ENCODE measurements at regions not wholly inside any gene's neighbourhood (a gene's known extent, or its start where the extent isn't known, plus 50 kb on each side); places are given as distances from the start of the nearest gene placed in this dataset.

DNA sequence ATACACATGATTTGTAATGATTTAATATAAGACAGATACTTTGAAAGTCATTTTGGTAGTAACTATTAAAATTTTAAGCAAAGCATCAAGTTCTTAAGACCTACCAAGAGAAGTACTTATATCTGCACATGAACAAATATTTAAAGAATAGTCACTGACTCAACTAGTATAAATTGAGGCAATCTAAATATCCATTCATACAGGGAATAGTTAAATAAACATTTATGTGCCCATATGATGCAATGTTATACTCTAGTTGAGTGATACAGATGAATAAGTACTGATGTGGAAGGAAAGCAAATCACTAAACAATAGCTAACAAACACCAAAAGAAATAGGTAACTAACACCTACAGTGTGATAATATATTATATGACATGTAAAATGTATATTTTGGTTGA, 527.7 kb downstream of the EPHA3 start:
- intact Hi-C loops (cut with micrococcal nuclease): no loop called here
- CTCF ChIA-PET: no interaction called here
- H2AFZ ChIP-seq (ENCODE audit: insufficient read depth, low read depth, low read length, poor library complexity, severe bottlenecking): no peak overlapping the region

DNA sequence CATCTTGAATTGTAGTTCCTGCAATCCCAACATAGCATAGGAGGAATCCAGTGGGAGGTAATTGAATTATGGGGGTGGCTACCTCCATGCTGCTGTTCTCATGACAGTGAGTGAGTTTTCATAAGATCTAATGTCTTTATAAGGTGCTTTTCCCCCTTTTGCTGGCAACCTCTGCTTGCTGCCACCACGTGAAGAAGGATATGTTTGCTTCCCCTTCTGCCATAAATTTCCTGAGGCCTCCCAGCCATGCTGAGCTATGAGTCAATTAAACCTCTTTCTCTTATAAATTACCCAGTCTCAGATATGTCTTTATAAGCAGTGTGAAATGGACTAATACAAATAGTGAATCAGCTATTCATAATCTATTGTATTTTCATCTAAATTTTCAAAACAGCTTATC, 537.3 kb downstream of the EPHA3 start:
- peaks cover 9% of the 10 kb centered on the region for H3K9me3 Mint-ChIP-seq (ENCODE audit: insufficient read depth)
- WGBS (ENCODE audit: insufficient coverage): no CpG with 5 or more reads among the region's 1 CpG
- TF ChIP-seq, protein P1, sequence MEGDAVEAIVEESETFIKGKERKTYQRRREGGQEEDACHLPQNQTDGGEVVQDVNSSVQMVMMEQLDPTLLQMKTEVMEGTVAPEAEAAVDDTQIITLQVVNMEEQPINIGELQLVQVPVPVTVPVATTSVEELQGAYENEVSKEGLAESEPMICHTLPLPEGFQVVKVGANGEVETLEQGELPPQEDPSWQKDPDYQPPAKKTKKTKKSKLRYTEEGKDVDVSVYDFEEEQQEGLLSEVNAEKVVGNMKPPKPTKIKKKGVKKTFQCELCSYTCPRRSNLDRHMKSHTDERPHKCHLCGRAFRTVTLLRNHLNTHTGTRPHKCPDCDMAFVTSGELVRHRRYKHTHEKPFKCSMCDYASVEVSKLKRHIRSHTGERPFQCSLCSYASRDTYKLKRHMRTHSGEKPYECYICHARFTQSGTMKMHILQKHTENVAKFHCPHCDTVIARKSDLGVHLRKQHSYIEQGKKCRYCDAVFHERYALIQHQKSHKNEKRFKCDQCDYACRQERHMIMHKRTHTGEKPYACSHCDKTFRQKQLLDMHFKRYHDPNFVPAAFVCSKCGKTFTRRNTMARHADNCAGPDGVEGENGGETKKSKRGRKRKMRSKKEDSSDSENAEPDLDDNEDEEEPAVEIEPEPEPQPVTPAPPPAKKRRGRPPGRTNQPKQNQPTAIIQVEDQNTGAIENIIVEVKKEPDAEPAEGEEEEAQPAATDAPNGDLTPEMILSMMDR (IDR thresholded peaks at IDR 0.05): no peak
- TF ChIP-seq EZH2 (IDR thresholded peaks at IDR 0.05; ENCODE audit: borderline replicate concordance, insufficient read depth, low read depth, low read length, poor library complexity, severe bottlenecking): no peak
- no peak overlapping the region for H3K4me3 Mint-ChIP-seq
- ATAC-seq (ENCODE audit: low read depth) (no peak), DNase-seq (no peak)
- no peak overlapping the region for H3K27ac Mint-ChIP-seq
- H3K4me1 Mint-ChIP-seq: no peaks in the 10 kb centered on the region
- no peak overlapping the region for H3K27ac ChIP-seq (ENCODE audit: low read length in 2 of 2)
- ChIA-PET CTCF (no interaction called here), POLR2A (no interaction called here)
- H3K4me1 ChIP-seq (ENCODE audit: control insufficient read depth in 2 of 2, insufficient read depth in 2 of 2, low read length in 2 of 2): no peaks in the 10 kb centered on the region
- peaks cover 0 to 3% (median 0%) of the 10 kb centered on the region in 3 donors for H3K9me3 ChIP-seq (ENCODE audit: control extremely low read depth in 1 of 3, control insufficient read depth in 2 of 3, insufficient read depth in 1 of 3, low read length in 2 of 3)
- H3K4me3 ChIP-seq (ENCODE audit: control extremely low read depth in 1 of 5, extremely low read depth in 1 of 5, insufficient read depth in 1 of 5, low read depth in 2 of 5, low read length in 4 of 5): no peak overlapping the region
- H2AFZ ChIP-seq (ENCODE audit: insufficient read depth, low read depth, low read length, poor library complexity, severe bottlenecking): no peak overlapping the region
- H4K20me1 ChIP-seq (ENCODE audit: control insufficient read depth, insufficient read depth, low read length, poor library complexity, severe bottlenecking): no peaks in the 10 kb centered on the region
- H3K4me2 ChIP-seq (replicated peaks; ENCODE audit: low read depth, low read length, poor library complexity, severe bottlenecking): no peak overlapping the region
- H3K27me3 ChIP-seq (replicated peaks in 1 of 4; ENCODE audit: control extremely low read depth in 1 of 4, control insufficient read depth in 3 of 4, insufficient read depth in 4 of 4, low read length in 3 of 4): no peaks in the 10 kb centered on the region
- H3K9ac ChIP-seq (ENCODE audit: low read length): no peak overlapping the region
- intact Hi-C loops (cut with micrococcal nuclease): no loop called here
- no peaks in the 10 kb centered on the region for H3K27me3 Mint-ChIP-seq
- no peaks in the 10 kb centered on the region for H3K36me3 ChIP-seq (replicated peaks in 1 of 2; ENCODE audit: control extremely low read depth in 1 of 2, control insufficient read depth in 1 of 2, extremely low read depth in 1 of 2, insufficient read depth in 2 of 2, low read length in 1 of 2)
- H3K79me2 ChIP-seq (ENCODE audit: control insufficient read depth, insufficient read depth, low read length): no peaks in the 10 kb centered on the region

More for the DNA sequence above, 527.7 kb downstream of the EPHA3 start:
- Mint-ChIP-seq H3K4me3 (no peak overlapping the region), H3K27ac (no peak overlapping the region), H3K9me3 (ENCODE audit: insufficient read depth) (no peaks in the 10 kb centered on the region), H3K4me1 (no peaks in the 10 kb centered on the region), H3K27me3 (no peaks in the 10 kb centered on the region)
- H3K4me2 ChIP-seq (replicated peaks; ENCODE audit: low read depth, low read length, poor library complexity, severe bottlenecking): no peak overlapping the region
- H3K36me3 ChIP-seq (replicated peaks in 1 of 2; ENCODE audit: control extremely low read depth in 1 of 2, control insufficient read depth in 1 of 2, extremely low read depth in 1 of 2, insufficient read depth in 2 of 2, low read length in 1 of 2): no peaks in the 10 kb centered on the region
- H3K4me1 ChIP-seq (ENCODE audit: control insufficient read depth in 2 of 2, insufficient read depth in 2 of 2, low read length in 2 of 2): no peaks in the 10 kb centered on the region
- no peak overlapping the region for H3K9ac ChIP-seq (ENCODE audit: low read length)
- no peak for DNase-seq
- no peak for ATAC-seq (ENCODE audit: low read depth)
- POLR2A ChIA-PET: no interaction called here
- no peaks in the 10 kb centered on the region for H4K20me1 ChIP-seq (ENCODE audit: control insufficient read depth, insufficient read depth, low read length, poor library complexity, severe bottlenecking)
- peaks cover 0 to 3% (median 0%) of the 10 kb centered on the region in 3 donors for H3K9me3 ChIP-seq (ENCODE audit: control extremely low read depth in 1 of 3, control insufficient read depth in 2 of 3, insufficient read depth in 1 of 3, low read length in 2 of 3)
- no peaks in the 10 kb centered on the region for H3K79me2 ChIP-seq (ENCODE audit: control insufficient read depth, insufficient read depth, low read length)
- H3K27me3 ChIP-seq (replicated peaks in 1 of 4; ENCODE audit: control extremely low read depth in 1 of 4, control insufficient read depth in 3 of 4, insufficient read depth in 4 of 4, low read length in 3 of 4): no peaks in the 10 kb centered on the region
- no peak overlapping the region for H3K4me3 ChIP-seq (ENCODE audit: control extremely low read depth in 1 of 5, extremely low read depth in 1 of 5, insufficient read depth in 1 of 5, low read depth in 2 of 5, low read length in 4 of 5)
- no peak overlapping the region for H3K27ac ChIP-seq (ENCODE audit: low read length in 2 of 2)
- TF ChIP-seq EZH2 (IDR thresholded peaks at IDR 0.05; ENCODE audit: borderline replicate concordance, insufficient read depth, low read depth, low read length, poor library complexity, severe bottlenecking): no peak
- TF ChIP-seq, protein P1 (IDR thresholded peaks at IDR 0.05): no peak
